Pancreas (tissue), 10 donors: ENCODE measurements at regions not wholly inside any gene's neighbourhood (a gene's known extent, or its start where the extent isn't known, plus 50 kb on each side); places are given as distances from the start of the nearest gene placed in this dataset.

Source experiments
- ATAC-seq, 4 donors: fragments of 200-7000 bp; cut with Tn5 transposase; one replicate each; pipeline versions ENCODE4 v1.8.0 to v1.9.1; 2020; ENCODE audit warnings: mild to moderate bottlenecking in 4 of 4, moderate library complexity in 4 of 4
- DNase-seq, 6 donors: peaks; one replicate each; pipeline ENCODE4 v3.0.0-alpha.2; 2020
- FAIRE-seq: peaks from 2 replicates; lab custom pipeline; 2012; peaks lifted over from hg19 to GRCh38; lab: Jason Lieb, UNC
- H3K27ac ChIP-seq, 4 donors: fragments of 200-600 bp; sonication (generic); 1 replicate in 3 of 4; 2 replicates in 1 of 4; pipeline versions ENCODE4 v1.5.0 to v1.8.0; 2020
- H3K27me3 ChIP-seq, 4 donors: fragments of 200-600 bp; one replicate each; pipeline ENCODE4 v1.8.0; 2021
- H3K36me3 ChIP-seq, 3 donors: fragments of 200-600 bp; sonication (generic) in 1 of 3; one replicate each; pipeline versions ENCODE4 v1.5.0 to v1.8.0; 2020 to 2021
- H3K4me1 ChIP-seq, 3 donors: fragments of 200-600 bp; one replicate each; pipeline ENCODE4 v1.8.0; 2021
- H3K4me3 ChIP-seq, 4 donors: fragments of 200-600 bp; sonication (generic) in 2 of 4; one replicate each; pipeline versions ENCODE4 v1.5.0 to v1.8.0; 2020 to 2021
- H3K9me3 ChIP-seq, 4 donors: fragments of 200-600 bp; one replicate each; pipeline ENCODE4 v1.8.0; 2021
- WGBS, 2 donors: extraction: QIAGEN DNeasy Blood & Tissue Kit; methylation state at CpG; one replicate each; pipeline ENCODE4 v1.1.7; 2013; 5-methylcytosine and 5-hydroxymethylcytosine counted together
- intact Hi-C, 3 donors: fragments of 100-400 bp; cut with DNase I; formaldehyde crosslinking; loops; one replicate each; pipeline versions ENCODE4 v1.11.1 to v1.14.2; 2022
- TF ChIP-seq, protein P1 (sequence below), 4 donors: fragments of 200-600 bp; sonication (generic) in 3 of 4; IDR thresholded peaks; one replicate each; pipeline versions ENCODE4 v1.5.0 to v1.8.0; 2021; ENCODE audit warnings: antibody characterized with exemption in 4 of 4
- donor health status: healthy with polysubstance abuse.
- donor health status: DM: no; HTN: no; CAD: no; lungs with moderate emphysema.
- donor health status: DM: no; HTN: no; CAD: no.
- donor health status: control.
- donor health status: control.
- donor health status: Bipolar disorder and iron deficiency.
- donor health status: DM: yes; HTN: yes; CAD: no.
- donor health status: DM: no; HTN: no; CAD: no.
- donor health status: DM: no; HTN: no; CAD: no.
- donor health status: DM: yes; HTN: yes; CAD: no.

DNA sequence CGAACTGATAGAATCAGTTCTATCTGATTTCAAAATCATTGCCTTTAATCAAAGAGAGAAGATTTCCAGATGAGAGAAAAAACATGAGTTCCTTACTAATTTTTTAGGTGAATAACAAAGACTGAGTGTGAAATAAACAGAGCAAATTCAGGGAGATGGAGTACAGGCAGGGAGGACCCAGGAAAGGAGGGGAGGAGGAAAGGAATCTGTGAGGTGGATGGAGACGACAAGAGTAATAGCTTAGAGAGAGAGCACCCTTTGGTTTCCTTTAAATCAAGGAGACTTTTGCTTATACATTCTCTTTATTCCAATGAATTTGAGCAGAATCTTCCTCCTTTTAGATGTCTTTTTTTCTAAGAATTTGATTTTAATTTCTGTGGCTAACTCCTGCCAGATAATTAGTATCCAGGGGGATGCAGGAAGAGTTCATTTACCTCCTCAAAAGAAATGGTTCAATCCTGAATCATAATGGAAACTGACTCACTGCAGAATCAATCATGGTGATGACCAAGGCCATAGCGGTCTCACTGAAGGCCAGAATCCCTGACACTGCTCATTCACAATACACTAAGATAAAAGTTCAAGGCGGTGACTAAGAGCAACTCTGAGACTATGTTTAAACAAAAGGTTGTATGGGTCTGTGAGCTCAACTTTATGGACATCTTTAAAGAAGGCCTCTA, 234.0 kb upstream of the ZC3H12C start:
- Histone ChIP-seq H3K4me3 (no peak overlapping the region), H3K9me3 (no peaks in the 10 kb centered on the region), H3K27ac (no peak overlapping the region), H3K27me3 (no peaks in the 10 kb centered on the region), H3K36me3 (no peaks in the 10 kb centered on the region), H3K4me1 (no peaks in the 10 kb centered on the region)
- DNase-seq (no peak), FAIRE-seq (no peak), ATAC-seq (no peak)
- intact Hi-C loops = no loop called here
- TF ChIP-seq, protein P1, sequence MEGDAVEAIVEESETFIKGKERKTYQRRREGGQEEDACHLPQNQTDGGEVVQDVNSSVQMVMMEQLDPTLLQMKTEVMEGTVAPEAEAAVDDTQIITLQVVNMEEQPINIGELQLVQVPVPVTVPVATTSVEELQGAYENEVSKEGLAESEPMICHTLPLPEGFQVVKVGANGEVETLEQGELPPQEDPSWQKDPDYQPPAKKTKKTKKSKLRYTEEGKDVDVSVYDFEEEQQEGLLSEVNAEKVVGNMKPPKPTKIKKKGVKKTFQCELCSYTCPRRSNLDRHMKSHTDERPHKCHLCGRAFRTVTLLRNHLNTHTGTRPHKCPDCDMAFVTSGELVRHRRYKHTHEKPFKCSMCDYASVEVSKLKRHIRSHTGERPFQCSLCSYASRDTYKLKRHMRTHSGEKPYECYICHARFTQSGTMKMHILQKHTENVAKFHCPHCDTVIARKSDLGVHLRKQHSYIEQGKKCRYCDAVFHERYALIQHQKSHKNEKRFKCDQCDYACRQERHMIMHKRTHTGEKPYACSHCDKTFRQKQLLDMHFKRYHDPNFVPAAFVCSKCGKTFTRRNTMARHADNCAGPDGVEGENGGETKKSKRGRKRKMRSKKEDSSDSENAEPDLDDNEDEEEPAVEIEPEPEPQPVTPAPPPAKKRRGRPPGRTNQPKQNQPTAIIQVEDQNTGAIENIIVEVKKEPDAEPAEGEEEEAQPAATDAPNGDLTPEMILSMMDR (IDR thresholded peaks at IDR 0.05) = no peak
- 76 to 88% methylated on average over 4 of the region's 4 CpGs for WGBS, 2 donors

DNA sequence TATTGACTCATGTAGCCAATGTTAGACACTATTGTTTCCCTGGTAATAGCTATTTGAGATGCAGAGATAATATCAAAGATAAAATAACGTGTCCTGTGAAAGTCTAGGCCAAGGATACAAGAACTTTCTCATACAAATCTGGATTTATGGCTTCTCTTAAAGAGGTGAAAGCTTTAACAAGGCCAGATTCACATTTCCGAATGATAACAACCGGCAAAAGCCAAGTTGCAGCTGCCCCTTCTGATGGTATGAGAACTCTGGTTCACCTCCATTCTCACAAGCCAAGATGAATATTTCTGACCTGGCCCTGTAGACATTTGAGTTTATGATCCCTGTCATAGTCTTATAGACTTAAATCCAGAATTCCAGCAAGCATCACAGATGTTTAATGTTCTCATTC, 230.4 kb upstream of the ZC3H12C start:
- Histone ChIP-seq H3K27ac (no peak overlapping the region), H3K9me3 (no peaks in the 10 kb centered on the region), H3K4me3 (no peak overlapping the region), H3K27me3 (no peaks in the 10 kb centered on the region), H3K36me3 (no peaks in the 10 kb centered on the region), H3K4me1 (no peaks in the 10 kb centered on the region)
- DNase-seq = no peak
- TF ChIP-seq, protein P1 (IDR thresholded peaks at IDR 0.05) = no peak
- ATAC-seq = no peak
- WGBS, 2 donors = 63% methylated on average over 3 of the region's 3 CpGs
- FAIRE-seq = no peak
- intact Hi-C loops = no loop called here

DNA sequence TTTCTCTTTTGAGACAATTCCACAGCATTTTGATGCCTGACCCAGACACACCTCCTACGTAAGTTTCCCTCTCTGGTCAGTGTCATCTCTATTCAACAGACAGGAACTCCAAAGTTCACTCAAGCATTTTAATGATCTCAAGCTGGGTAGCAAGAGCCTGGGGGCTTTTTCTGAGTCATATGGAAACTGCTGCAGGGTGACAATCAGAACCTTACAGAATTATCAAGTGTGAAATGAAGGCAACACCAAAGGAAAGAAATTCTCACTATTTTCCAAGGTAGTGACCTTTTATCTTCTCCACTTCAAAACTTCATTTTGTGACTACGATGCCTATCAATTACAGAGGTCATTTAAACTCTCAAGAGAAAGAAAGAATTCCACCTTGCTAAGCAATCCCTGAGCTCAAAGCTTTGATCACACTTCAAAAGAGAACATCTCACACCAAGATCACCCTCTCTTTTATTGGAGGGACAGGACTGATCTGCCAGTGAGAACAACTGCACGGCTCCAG, 229.0 kb upstream of the ZC3H12C start:
- DNase-seq = no peak
- no peak for FAIRE-seq
- 90 to 93% methylated on average over 3 of the region's 3 CpGs for WGBS, 2 donors
- H3K4me1 ChIP-seq = no peaks in the 10 kb centered on the region
- intact Hi-C loops = no loop called here
- no peaks in the 10 kb centered on the region for H3K27me3 ChIP-seq
- no peak for ATAC-seq
- H3K36me3 ChIP-seq = no peaks in the 10 kb centered on the region
- H3K4me3 ChIP-seq = no peak overlapping the region
- TF ChIP-seq, protein P1 (IDR thresholded peaks at IDR 0.05) = no peak
- no peak overlapping the region for H3K27ac ChIP-seq
- H3K9me3 ChIP-seq = no peaks in the 10 kb centered on the region

DNA sequence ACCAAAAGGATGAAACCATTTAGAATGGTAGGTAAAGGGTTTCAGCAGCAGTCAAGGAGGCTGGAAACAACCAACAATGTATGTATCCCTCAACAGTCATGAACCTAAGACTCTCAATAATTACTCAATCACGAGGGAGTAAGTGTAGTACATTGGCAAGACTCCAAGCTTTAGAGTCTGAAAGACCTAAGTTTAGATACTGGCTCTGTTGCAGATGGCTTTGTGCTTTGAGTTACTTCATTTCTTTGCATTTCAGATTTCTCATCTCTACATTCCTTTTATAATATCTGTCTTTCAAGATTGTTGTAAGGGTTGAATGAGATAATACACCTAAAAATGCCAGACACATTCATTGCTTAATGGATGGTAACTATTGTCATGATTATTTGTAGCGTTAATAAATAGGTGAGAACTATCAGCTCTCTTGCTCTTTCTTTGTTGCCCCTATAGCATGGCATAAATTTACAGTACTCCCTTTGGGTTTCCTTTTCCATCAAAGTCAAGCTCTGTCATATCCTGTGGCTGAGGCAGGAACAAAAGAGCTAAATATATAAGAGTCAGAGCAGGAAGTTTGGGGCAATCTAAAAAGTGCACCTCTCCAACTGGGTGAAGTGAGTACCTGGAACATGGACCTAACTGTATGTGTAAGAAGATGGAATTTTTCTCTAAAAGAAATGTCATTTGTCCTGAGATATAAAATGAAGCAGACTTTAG, 228.2 kb upstream of the ZC3H12C start:
- H3K27ac ChIP-seq = no peak overlapping the region
- FAIRE-seq (no peak), DNase-seq (no peak), ATAC-seq (no peak)
- H3K4me1 ChIP-seq = no peaks in the 10 kb centered on the region
- TF ChIP-seq, protein P1 (IDR thresholded peaks at IDR 0.05) = no peak
- no peaks in the 10 kb centered on the region for H3K36me3 ChIP-seq
- no peak overlapping the region for H3K4me3 ChIP-seq
- intact Hi-C loops = no loop called here
- 55 to 56% methylated on average over 2 of the region's 2 CpGs for WGBS, 2 donors
- H3K9me3 ChIP-seq = no peaks in the 10 kb centered on the region
- H3K27me3 ChIP-seq = no peaks in the 10 kb centered on the region
